ENCODE measurements at regions not wholly inside any gene's neighbourhood (a gene's known extent, or its start where the extent isn't known, plus 50 kb on each side); places are given as distances from the start of the nearest gene placed in this dataset.

DNA sequence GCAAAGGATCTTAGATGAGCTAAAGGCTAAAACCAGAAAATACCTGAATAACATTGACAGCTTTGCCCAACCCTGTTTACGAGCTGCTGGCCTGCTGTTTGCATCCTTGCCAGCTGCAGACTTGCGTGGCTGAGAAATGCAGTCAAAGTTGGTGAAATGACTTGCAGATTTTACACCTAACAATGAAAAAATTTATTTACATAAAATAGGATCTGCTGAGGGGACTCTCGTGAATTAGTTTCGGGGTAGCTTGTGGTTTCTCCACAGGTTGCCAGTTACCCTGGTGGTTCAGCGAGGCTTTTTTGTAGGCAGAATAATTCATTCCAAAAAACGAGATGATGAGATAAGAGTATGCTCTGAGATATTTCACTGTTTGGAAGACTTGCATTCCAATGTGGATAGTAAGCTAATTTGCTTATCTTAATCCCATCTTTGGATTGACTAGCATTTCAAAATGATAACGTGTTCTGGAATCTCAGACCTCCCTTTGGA lies 65.7 kb upstream of the FANCC start:
- TF ChIP-seq, protein P1, sequence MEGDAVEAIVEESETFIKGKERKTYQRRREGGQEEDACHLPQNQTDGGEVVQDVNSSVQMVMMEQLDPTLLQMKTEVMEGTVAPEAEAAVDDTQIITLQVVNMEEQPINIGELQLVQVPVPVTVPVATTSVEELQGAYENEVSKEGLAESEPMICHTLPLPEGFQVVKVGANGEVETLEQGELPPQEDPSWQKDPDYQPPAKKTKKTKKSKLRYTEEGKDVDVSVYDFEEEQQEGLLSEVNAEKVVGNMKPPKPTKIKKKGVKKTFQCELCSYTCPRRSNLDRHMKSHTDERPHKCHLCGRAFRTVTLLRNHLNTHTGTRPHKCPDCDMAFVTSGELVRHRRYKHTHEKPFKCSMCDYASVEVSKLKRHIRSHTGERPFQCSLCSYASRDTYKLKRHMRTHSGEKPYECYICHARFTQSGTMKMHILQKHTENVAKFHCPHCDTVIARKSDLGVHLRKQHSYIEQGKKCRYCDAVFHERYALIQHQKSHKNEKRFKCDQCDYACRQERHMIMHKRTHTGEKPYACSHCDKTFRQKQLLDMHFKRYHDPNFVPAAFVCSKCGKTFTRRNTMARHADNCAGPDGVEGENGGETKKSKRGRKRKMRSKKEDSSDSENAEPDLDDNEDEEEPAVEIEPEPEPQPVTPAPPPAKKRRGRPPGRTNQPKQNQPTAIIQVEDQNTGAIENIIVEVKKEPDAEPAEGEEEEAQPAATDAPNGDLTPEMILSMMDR (IDR thresholded peaks at IDR 0.05; ENCODE audit: unreplicated experiment), result no peak
- no TSS peak for BruUV-seq (replicated peaks)
- intact Hi-C loops (cut with micrococcal nuclease; ENCODE audit: unreplicated experiment), result no loop called here
- no peaks in the 10 kb centered on the region for H3K27me3 Mint-ChIP-seq (ENCODE audit: unreplicated experiment)
- H3K4me3 Mint-ChIP-seq (ENCODE audit: low read depth, unreplicated experiment), result no peak overlapping the region
- no peaks in the 10 kb centered on the region for H3K36me3 Mint-ChIP-seq (ENCODE audit: insufficient read depth, unreplicated experiment)
- no peak for DNase-seq
- no peak overlapping the region for H3K27ac Mint-ChIP-seq (ENCODE audit: unreplicated experiment)
- H3K9me3 Mint-ChIP-seq (ENCODE audit: low read depth, unreplicated experiment), result no peaks in the 10 kb centered on the region
- CTCF ChIA-PET, result interaction anchor here (0.5 to 0.6 kb wide), 2 partner anchors 23 to 118 kb away, joined by 4 to 6 read pairs; no protein-coding TSS in a partner anchor
- peaks cover 17% of the 10 kb centered on the region for H3K4me1 Mint-ChIP-seq (ENCODE audit: low read depth, unreplicated experiment)

DNA sequence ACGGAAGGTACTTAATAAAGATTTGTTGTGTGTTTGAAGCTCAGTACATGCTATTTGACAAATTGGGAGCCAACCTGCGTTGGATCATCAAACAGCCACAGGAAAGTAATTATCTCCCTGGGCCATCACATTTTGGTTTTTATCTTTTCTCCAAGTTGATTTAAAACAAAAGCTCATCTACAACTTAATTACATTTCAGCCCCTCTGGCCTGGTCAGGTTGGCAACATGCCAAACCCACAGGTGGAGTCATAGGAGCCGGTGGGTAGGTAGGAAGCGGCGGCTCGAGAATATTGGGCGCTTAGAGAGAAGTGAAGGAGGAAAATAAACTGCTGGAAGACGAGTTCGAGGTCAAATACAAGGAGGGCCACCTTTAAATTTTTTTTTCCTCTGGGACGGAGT lies 64.9 kb upstream of the FANCC start:
- no peak for DNase-seq
- intact Hi-C loops (cut with micrococcal nuclease; ENCODE audit: unreplicated experiment), result no loop called here
- peaks cover 17% of the 10 kb centered on the region for H3K4me1 Mint-ChIP-seq (ENCODE audit: low read depth, unreplicated experiment)
- H3K27ac Mint-ChIP-seq (ENCODE audit: unreplicated experiment), result no peak overlapping the region
- no peaks in the 10 kb centered on the region for H3K36me3 Mint-ChIP-seq (ENCODE audit: insufficient read depth, unreplicated experiment)
- H3K27me3 Mint-ChIP-seq (ENCODE audit: unreplicated experiment), result no peaks in the 10 kb centered on the region
- BruUV-seq (replicated peaks), result no TSS peak
- no peaks in the 10 kb centered on the region for H3K9me3 Mint-ChIP-seq (ENCODE audit: low read depth, unreplicated experiment)
- TF ChIP-seq, protein P1 (IDR thresholded peaks at IDR 0.05; ENCODE audit: unreplicated experiment), result no peak
- CTCF ChIA-PET, result interaction anchor here (0.5 to 0.8 kb wide), 2 partner anchors 12 to 620 kb away, joined by 3 read pairs; no protein-coding TSS in a partner anchor
- H3K4me3 Mint-ChIP-seq (ENCODE audit: low read depth, unreplicated experiment), result no peak overlapping the region

DNA sequence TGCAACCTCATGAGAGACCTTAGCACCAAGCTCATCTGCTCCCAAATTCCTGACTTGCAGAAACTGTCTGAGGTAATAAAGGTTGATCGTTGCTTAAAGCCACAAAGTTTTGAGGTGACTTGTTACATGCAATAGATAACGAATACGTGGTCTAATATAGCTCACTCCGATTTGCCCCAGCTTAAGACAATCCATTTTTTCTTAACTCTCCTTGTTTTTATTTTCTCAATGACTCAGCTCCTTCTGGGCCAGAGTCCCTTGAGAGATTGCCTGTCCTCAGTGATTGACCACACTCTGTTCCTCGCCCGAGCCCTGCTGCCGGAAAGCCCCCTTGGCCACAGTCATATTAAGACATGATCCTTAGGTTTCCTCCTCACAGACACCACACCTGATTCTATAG lies 63.7 kb upstream of the FANCC start:
- H3K4me1 Mint-ChIP-seq (ENCODE audit: low read depth, unreplicated experiment), result peaks cover 17% of the 10 kb centered on the region
- no peaks in the 10 kb centered on the region for H3K36me3 Mint-ChIP-seq (ENCODE audit: insufficient read depth, unreplicated experiment)
- CTCF ChIA-PET, result no interaction called here
- no peak overlapping the region for H3K4me3 Mint-ChIP-seq (ENCODE audit: low read depth, unreplicated experiment)
- H3K27ac Mint-ChIP-seq (ENCODE audit: unreplicated experiment), result peak overlapping the region; percentile 12
- no TSS peak for BruUV-seq (replicated peaks)
- intact Hi-C loops (cut with micrococcal nuclease; ENCODE audit: unreplicated experiment), result no loop called here
- DNase-seq, result no peak
- H3K9me3 Mint-ChIP-seq (ENCODE audit: low read depth, unreplicated experiment), result no peaks in the 10 kb centered on the region
- TF ChIP-seq, protein P1 (IDR thresholded peaks at IDR 0.05; ENCODE audit: unreplicated experiment), result no peak
- no peaks in the 10 kb centered on the region for H3K27me3 Mint-ChIP-seq (ENCODE audit: unreplicated experiment)

DNA sequence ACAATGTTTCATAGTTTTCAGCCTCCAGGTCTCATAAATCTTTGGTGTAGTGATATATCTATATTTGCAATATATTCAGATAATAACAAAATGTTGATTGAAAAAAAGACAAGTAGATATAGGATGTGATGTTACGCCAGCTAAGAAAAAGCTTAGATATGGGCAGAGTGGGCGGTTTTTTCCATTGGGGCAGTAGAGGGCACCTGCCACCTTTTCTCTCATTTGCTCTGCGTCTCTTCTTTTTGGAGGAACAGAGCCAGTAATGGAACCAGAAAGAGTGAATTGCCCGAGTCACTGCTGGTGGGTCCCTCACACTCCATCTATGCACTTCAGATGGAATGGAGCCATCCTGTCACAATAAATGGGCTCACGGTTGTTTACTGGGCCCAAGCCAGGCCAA lies 62.1 kb upstream of the FANCC start:
- Mint-ChIP-seq H3K27me3 (ENCODE audit: unreplicated experiment) (no peaks in the 10 kb centered on the region), H3K36me3 (ENCODE audit: insufficient read depth, unreplicated experiment) (no peaks in the 10 kb centered on the region), H3K9me3 (ENCODE audit: low read depth, unreplicated experiment) (no peaks in the 10 kb centered on the region), H3K4me3 (ENCODE audit: low read depth, unreplicated experiment) (no peak overlapping the region), H3K4me1 (ENCODE audit: low read depth, unreplicated experiment) (peaks cover 17% of the 10 kb centered on the region), H3K27ac (ENCODE audit: unreplicated experiment) (no peak overlapping the region)
- TF ChIP-seq, protein P1 (IDR thresholded peaks at IDR 0.05; ENCODE audit: unreplicated experiment), result no peak
- CTCF ChIA-PET, result no interaction called here
- DNase-seq, result no peak
- BruUV-seq (replicated peaks), result no TSS peak
- intact Hi-C loops (cut with micrococcal nuclease; ENCODE audit: unreplicated experiment), result no loop called here

Measured in Calu3 (cell line).